K562 (cell line): ENCODE measurements at regions not wholly inside any gene's neighbourhood (a gene's known extent, or its start where the extent isn't known, plus 50 kb on each side); places are given as distances from the start of the nearest gene placed in this dataset.
A peak's percentile ranks its signal among the peaks of the same experiment; 100 is the strongest.

Source experiments
- ESRRA ChIP-seq: fragments of 450-650 bp; IDR thresholded peaks from 2 replicates; pipeline ENCODE4 v1.6.1; 2014; ENCODE audit warnings: low read depth, mild to moderate bottlenecking, moderate library complexity, borderline replicate concordance
- LCOR ChIP-seq: sonication (generic); formaldehyde crosslinking; IDR thresholded peaks from 2 replicates; pipeline ENCODE4 v1.8.0; 2022; ENCODE audit warnings: mild to moderate bottlenecking, missing genetic modification reagents
- MTF1 ChIP-seq: fragments of 250-450 bp; sonication (Bioruptor Pico); IDR thresholded peaks from 2 replicates; pipeline ENCODE4 v1.9.0; 2021; ENCODE audit warnings: moderate library complexity, mild to moderate bottlenecking, inconsistent platforms, borderline replicate concordance
- NFIX ChIP-seq: fragments of 250-450 bp; sonication (Bioruptor Pico); IDR thresholded peaks from 2 replicates; pipeline ENCODE4 v1.4.0; 2020; ENCODE audit warnings: low read depth, mild to moderate bottlenecking, moderate library complexity
- NR4A1 ChIP-seq, 2 experiments: fragments of 250-450 bp in 1 of 2; fragments of 450-650 bp in 1 of 2; sonication (Bioruptor Pico) in 1 of 2; IDR thresholded peaks; 2 replicates each; pipeline versions ENCODE4 v1.4.0 to v1.6.1; 2016 to 2020; ENCODE audit warnings: mild to moderate bottlenecking in 2 of 2, missing compliant biosample characterization in 1 of 2, missing genetic modification characterization in 1 of 2, moderate library complexity in 1 of 2
- TEAD2 ChIP-seq: fragments of 450-650 bp; IDR thresholded peaks from 2 replicates; pipeline ENCODE4 v1.6.1; 2016; ENCODE audit warnings: missing genetic modification characterization, control low read depth, missing compliant biosample characterization
- TF ChIP-seq, protein P1 (sequence below): fragments of 250-450 bp; sonication (Bioruptor Pico); IDR thresholded peaks from 2 replicates; pipeline ENCODE4 v1.4.0; 2020; ENCODE audit warnings: mild to moderate bottlenecking, moderate library complexity
- TF ChIP-seq, protein P2 (sequence below): fragments of 450-650 bp; formaldehyde crosslinking; IDR thresholded peaks from 2 replicates; pipeline ENCODE4 v1.4.0; 2020; ENCODE audit warnings: mild to moderate bottlenecking, moderate library complexity
- TF ChIP-seq, protein P3 (sequence below), 2 experiments: fragments of 250-450 bp in 1 of 2; fragments of 450-650 bp in 1 of 2; sonication (Bioruptor Pico) in 1 of 2; IDR thresholded peaks; 2 replicates each; pipeline versions ENCODE4 v1.6.1 to v1.8.0; 2016 to 2021; ENCODE audit warnings: mild to moderate bottlenecking in 2 of 2, moderate library complexity in 2 of 2, missing compliant biosample characterization in 1 of 2, missing genetic modification characterization in 1 of 2
- TF ChIP-seq, protein P4 (sequence below): fragments of 250-450 bp; sonication (Bioruptor Pico); IDR thresholded peaks from 2 replicates; pipeline ENCODE4 v1.8.0; 2021; ENCODE audit warnings: moderate library complexity, mild to moderate bottlenecking, inconsistent platforms
- TF ChIP-seq, protein P5 (sequence below): fragments of 150-350 bp; conservative IDR thresholded peaks from 2 replicates; pipeline ENCODE4 v1.6.1; 2014; ENCODE audit warnings: low read length
- TF ChIP-seq, protein P6 (sequence below), 3 experiments: fragments of 200-800 bp in 1 of 3; sonication (Bioruptor generic) in 1 of 3; sonication (generic) in 1 of 3; formaldehyde crosslinking in 1 of 3; IDR thresholded peaks; 2 replicates each; pipeline versions ENCODE4 v1.6.1 to v1.8.0; 2016 to 2022; ENCODE audit warnings: mild to moderate bottlenecking in 2 of 3, missing compliant biosample characterization in 2 of 3, missing genetic modification characterization in 2 of 3, missing genetic modification reagents in 1 of 3

DNA sequence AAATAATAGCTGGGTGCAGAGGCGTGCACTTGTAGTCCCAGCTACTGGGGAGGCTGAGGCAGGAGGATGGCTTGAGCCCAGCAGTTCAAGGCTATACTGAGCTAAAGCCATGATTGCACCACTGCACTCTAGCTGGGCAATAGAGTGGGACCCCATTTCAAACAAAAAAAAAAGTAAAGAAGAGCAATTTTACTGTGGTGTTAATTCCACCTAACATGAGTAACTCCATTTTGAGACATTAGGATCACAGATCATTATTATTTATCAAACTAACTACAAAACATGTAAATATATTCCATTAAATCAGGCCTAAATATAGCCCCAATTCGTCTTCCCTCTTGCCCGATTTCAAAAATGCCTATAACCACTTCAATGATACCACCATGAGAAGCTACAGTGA, 104.8 kb upstream of the TRIM24 start (continued):
- TF ChIP-seq, protein P1, sequence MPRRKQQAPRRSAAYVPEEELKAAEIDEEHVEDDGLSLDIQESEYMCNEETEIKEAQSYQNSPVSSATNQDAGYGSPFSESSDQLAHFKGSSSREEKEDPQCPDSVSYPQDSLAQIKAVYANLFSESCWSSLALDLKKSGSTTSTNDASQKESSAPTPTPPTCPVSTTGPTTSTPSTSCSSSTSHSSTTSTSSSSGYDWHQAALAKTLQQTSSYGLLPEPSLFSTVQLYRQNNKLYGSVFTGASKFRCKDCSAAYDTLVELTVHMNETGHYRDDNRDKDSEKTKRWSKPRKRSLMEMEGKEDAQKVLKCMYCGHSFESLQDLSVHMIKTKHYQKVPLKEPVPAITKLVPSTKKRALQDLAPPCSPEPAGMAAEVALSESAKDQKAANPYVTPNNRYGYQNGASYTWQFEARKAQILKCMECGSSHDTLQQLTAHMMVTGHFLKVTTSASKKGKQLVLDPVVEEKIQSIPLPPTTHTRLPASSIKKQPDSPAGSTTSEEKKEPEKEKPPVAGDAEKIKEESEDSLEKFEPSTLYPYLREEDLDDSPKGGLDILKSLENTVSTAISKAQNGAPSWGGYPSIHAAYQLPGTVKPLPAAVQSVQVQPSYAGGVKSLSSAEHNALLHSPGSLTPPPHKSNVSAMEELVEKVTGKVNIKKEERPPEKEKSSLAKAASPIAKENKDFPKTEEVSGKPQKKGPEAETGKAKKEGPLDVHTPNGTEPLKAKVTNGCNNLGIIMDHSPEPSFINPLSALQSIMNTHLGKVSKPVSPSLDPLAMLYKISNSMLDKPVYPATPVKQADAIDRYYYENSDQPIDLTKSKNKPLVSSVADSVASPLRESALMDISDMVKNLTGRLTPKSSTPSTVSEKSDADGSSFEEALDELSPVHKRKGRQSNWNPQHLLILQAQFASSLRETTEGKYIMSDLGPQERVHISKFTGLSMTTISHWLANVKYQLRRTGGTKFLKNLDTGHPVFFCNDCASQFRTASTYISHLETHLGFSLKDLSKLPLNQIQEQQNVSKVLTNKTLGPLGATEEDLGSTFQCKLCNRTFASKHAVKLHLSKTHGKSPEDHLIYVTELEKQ (CRISPR knock-in tag): peak; percentile 78; the same call in 1 of the 2 replicates
- TF ChIP-seq LCOR (CRISPR knock-in tag): no peak
- no peak for TF ChIP-seq NR4A1 (CRISPR knock-in tag; IDR thresholded peaks at IDR 0.05)
- peak; percentile 96 for TF ChIP-seq NR4A1 (tag; IDR thresholded peaks at IDR 0.05)
- TF ChIP-seq, protein P2, sequence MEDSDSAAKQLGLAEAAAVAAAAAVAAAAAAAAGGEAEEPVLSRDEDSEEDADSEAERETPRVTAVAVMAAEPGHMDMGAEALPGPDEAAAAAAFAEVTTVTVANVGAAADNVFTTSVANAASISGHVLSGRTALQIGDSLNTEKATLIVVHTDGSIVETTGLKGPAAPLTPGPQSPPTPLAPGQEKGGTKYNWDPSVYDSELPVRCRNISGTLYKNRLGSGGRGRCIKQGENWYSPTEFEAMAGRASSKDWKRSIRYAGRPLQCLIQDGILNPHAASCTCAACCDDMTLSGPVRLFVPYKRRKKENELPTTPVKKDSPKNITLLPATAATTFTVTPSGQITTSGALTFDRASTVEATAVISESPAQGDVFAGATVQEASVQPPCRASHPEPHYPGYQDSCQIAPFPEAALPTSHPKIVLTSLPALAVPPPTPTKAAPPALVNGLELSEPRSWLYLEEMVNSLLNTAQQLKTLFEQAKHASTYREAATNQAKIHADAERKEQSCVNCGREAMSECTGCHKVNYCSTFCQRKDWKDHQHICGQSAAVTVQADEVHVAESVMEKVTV: no peak
- TF ChIP-seq ESRRA: no peak
- TF ChIP-seq, protein P3, sequence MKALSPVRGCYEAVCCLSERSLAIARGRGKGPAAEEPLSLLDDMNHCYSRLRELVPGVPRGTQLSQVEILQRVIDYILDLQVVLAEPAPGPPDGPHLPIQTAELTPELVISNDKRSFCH (CRISPR knock-in tag; IDR thresholded peaks at IDR 0.05): peak; percentile 80; the same call in 1 of the 2 replicates
- TF ChIP-seq, protein P3 (tag; IDR thresholded peaks at IDR 0.05): peak; percentile 97
- TF ChIP-seq, protein P4, sequence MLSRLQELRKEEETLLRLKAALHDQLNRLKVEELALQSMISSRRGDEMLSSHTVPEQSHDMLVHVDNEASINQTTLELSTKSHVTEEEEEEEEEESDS (CRISPR knock-in tag): peak; percentile 37; the same call in 1 of the 2 replicates
- no peak for TF ChIP-seq NFIX (CRISPR knock-in tag)
- TF ChIP-seq, protein P5, sequence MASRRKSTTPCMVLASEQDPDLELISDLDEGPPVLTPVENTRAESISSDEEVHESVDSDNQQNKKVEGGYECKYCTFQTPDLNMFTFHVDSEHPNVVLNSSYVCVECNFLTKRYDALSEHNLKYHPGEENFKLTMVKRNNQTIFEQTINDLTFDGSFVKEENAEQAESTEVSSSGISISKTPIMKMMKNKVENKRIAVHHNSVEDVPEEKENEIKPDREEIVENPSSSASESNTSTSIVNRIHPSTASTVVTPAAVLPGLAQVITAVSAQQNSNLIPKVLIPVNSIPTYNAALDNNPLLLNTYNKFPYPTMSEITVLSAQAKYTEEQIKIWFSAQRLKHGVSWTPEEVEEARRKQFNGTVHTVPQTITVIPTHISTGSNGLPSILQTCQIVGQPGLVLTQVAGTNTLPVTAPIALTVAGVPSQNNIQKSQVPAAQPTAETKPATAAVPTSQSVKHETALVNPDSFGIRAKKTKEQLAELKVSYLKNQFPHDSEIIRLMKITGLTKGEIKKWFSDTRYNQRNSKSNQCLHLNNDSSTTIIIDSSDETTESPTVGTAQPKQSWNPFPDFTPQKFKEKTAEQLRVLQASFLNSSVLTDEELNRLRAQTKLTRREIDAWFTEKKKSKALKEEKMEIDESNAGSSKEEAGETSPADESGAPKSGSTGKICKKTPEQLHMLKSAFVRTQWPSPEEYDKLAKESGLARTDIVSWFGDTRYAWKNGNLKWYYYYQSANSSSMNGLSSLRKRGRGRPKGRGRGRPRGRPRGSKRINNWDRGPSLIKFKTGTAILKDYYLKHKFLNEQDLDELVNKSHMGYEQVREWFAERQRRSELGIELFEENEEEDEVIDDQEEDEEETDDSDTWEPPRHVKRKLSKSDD: no peak
- TF ChIP-seq, protein P6, sequence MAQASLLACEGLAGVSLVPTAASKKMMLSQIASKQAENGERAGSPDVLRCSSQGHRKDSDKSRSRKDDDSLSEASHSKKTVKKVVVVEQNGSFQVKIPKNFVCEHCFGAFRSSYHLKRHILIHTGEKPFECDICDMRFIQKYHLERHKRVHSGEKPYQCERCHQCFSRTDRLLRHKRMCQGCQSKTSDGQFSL (CRISPR knock-in tag; IDR thresholded peaks at IDR 0.05): no peak
- TF ChIP-seq, protein P6 (tag; IDR thresholded peaks at IDR 0.05): peak in 1 of 2 experiments; percentile 96; a peak in 2 of 4 replicates
- peak; percentile 54; the same call in 1 of the 2 replicates for TF ChIP-seq TEAD2
- peak; percentile 84 for TF ChIP-seq MTF1
